ENCODE measurements at regions not wholly inside any gene's neighbourhood (a gene's known extent, or its start where the extent isn't known, plus 50 kb on each side); places are given as distances from the start of the nearest gene placed in this dataset.
"Not testable (repeated sequence)": the region's sequence is repeated elsewhere in the genome, so short reads cannot be mapped to it uniquely, and the experiment has no call there.

DNA sequence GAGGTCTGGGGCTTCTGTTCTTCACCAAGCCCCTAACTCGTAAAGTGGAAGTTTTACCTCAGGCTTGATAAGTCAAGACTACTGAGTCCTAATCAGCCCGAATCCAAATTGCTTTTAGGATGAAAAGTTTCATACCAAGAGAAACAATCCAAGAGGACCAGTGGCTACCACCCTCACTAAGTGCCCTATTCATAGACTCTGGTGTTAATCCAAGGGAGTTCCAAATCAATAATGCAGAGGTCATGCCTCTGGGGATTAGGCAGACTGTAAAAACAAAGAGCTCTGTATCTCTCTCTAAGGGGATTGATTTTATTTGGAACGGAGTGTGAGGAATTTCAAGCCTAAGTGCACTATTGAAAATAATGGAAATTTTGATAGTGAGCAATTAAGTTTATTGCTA, 76.3 kb upstream of the LMNTD1 start:
- no peak for DNase-seq
- Histone ChIP-seq H3K9me3 (no peaks in the 10 kb centered on the region), H3K27me3 (no peaks in the 10 kb centered on the region), H3K27ac (no peak overlapping the region), H3K4me1 (no peaks in the 10 kb centered on the region), H3K36me3 (no peaks in the 10 kb centered on the region), H3K4me3 (no peak overlapping the region)
- intact Hi-C loops (cut with DNase I): no loop called here
- 85 to 92% methylated on average over 3 of the region's 3 CpGs for WGBS, 2 donors
- TF ChIP-seq, protein P1, sequence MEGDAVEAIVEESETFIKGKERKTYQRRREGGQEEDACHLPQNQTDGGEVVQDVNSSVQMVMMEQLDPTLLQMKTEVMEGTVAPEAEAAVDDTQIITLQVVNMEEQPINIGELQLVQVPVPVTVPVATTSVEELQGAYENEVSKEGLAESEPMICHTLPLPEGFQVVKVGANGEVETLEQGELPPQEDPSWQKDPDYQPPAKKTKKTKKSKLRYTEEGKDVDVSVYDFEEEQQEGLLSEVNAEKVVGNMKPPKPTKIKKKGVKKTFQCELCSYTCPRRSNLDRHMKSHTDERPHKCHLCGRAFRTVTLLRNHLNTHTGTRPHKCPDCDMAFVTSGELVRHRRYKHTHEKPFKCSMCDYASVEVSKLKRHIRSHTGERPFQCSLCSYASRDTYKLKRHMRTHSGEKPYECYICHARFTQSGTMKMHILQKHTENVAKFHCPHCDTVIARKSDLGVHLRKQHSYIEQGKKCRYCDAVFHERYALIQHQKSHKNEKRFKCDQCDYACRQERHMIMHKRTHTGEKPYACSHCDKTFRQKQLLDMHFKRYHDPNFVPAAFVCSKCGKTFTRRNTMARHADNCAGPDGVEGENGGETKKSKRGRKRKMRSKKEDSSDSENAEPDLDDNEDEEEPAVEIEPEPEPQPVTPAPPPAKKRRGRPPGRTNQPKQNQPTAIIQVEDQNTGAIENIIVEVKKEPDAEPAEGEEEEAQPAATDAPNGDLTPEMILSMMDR (IDR thresholded peaks at IDR 0.05): no peak
- no peak for TF ChIP-seq POLR2A (IDR thresholded peaks at IDR 0.05)

DNA sequence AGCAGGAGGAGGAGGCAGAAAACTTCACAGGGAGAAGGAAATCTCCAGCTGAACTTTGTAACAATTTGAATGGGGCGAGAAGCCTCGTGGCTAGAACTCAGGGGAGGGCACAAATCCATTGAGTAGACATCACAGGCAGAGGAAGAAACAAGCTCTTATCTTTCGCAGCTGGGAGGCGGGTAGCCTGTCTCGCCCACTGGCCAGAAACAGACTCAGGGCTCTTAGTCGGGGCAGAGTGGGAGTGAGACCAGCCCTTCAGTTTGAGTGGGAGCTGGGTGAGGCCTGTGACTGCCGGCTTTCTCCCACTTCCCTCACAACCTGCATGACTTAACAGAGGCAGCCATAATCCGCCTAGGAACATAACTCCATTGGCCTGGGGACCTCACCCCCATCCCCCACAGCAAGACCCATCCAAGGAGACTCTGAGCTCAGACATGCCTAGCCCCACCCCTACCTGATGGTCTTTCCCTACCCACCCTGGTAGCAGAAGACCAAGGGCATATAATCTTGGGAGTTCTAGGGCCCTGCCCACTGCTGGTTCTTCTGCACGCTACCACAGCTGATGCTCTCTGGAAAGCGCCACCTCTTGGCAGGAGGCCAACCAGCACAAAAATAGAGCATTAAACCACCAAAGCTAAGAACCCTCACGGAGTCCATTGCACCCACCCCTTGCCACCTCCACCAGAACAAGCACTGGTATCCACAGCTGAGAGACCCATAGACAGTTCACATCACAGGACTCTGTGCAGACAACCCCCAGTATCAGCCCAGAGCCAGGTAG, 77.8 kb upstream of the LMNTD1 start:
- H3K4me1 ChIP-seq; H3K4me3 ChIP-seq; DNase-seq; H3K36me3 ChIP-seq; H3K27ac ChIP-seq; H3K9me3 ChIP-seq; intact Hi-C loops (cut with DNase I); H3K27me3 ChIP-seq: not testable (repeated sequence)
- WGBS, 2 donors: 60 to 100% methylated on average over 1 to 6 of the region's 11 CpGs

DNA sequence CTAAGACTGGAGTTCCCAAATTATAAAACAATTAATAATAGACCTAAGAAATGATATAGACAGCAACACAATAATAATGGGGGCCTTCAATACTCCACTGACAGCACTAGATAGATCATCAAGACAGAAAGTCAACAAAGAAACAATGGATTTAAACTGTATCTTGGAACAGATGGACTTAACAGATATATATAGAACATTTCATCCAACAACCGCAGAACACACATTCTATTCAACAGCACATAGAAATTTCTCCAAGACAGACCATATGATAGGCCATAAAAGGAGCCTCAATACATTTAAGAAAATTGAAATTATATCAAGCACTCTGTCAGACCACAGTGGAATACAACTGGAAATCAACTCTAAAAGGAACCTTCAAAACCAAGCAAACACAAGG, 80.1 kb upstream of the LMNTD1 start:
- H3K27ac ChIP-seq; DNase-seq; H3K27me3 ChIP-seq; H3K4me3 ChIP-seq; H3K9me3 ChIP-seq; H3K36me3 ChIP-seq; H3K4me1 ChIP-seq; intact Hi-C loops (cut with DNase I): not testable (repeated sequence)
- WGBS, 2 donors: 92 to 95% methylated on average over 1 of the region's 1 CpG

DNA sequence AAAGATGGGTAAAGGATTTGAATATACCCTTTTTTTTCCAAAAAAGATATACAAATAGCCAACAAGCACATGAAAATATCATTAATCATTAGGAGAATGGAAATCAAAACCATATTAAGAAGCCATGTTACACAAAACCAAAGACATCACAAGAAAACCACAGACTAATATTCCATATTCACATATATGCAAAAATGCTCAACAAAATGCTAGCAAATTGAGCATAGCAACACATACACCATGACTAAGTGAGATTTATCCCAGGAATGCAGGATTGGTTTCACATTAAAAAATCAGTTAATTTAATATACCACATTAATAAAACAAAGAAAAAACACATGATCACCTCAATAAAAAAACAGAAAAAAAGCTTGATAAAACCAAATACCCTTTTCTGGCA, 84.7 kb upstream of the LMNTD1 start:
- DNase-seq: no peak
- no peak for TF ChIP-seq POLR2A (IDR thresholded peaks at IDR 0.05)
- TF ChIP-seq, protein P1 (IDR thresholded peaks at IDR 0.05): no peak
- intact Hi-C loops (cut with DNase I): no loop called here
- no peaks in the 10 kb centered on the region for H3K36me3 ChIP-seq
- no peaks in the 10 kb centered on the region for H3K9me3 ChIP-seq
- no peak overlapping the region for H3K4me3 ChIP-seq
- no peaks in the 10 kb centered on the region for H3K27me3 ChIP-seq
- H3K27ac ChIP-seq: no peak overlapping the region
- no peaks in the 10 kb centered on the region for H3K4me1 ChIP-seq

DNA sequence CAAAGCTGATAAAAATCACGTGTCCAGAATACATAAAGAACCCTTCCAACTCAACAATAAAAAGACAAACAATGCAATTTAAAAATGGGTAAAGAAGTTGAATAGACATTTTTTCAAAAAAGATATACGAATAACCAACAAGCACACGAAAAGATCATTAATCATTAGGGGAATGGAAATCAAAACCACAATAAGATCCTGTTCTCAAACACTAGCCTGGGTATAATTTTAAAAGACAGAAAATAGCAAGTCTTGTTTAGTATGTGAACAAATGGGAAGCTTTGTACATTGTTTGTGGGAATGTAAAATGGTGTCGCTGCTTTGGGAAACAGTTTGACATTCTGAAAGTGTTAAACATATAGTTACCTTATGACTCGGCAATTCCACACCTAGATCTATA, 86.3 kb upstream of the LMNTD1 start:
- H3K27me3 ChIP-seq: no peaks in the 10 kb centered on the region
- no peak overlapping the region for H3K27ac ChIP-seq
- 49 to 58% methylated on average over 5 of the region's 5 CpGs for WGBS, 2 donors
- H3K4me1 ChIP-seq: no peaks in the 10 kb centered on the region
- no peaks in the 10 kb centered on the region for H3K9me3 ChIP-seq
- no peak overlapping the region for H3K4me3 ChIP-seq
- no peak for TF ChIP-seq POLR2A (IDR thresholded peaks at IDR 0.05)
- TF ChIP-seq, protein P1 (IDR thresholded peaks at IDR 0.05): no peak
- no peak for DNase-seq
- H3K36me3 ChIP-seq: no peaks in the 10 kb centered on the region
- intact Hi-C loops (cut with DNase I): no loop called here

DNA sequence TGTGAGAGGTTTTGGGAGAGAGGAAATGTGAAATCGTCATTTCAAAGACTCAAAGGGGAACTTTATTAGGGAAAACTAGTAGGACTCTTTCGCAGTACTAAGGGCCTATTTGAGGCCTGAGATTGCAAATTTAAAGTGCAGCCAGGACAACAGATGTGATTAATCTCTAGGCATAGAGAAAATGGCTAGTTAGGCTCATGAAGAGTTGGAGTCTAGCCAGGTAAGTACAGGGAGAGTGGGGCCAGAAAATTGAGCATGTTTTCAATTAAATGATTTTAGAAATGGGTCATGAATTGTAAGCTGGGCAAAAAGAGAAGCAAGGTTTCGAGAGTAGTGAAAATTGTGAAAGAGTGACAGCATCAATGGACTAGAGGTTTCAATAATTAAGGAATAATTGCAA, 91.9 kb upstream of the LMNTD1 start:
- peaks cover 0 to 10% (median 4%) of the 10 kb centered on the region in 3 donors for H3K4me1 ChIP-seq
- TF ChIP-seq POLR2A (IDR thresholded peaks at IDR 0.05): no peak
- TF ChIP-seq, protein P1 (IDR thresholded peaks at IDR 0.05): no peak
- no peak for DNase-seq
- intact Hi-C loops (cut with DNase I): no loop called here
- no peaks in the 10 kb centered on the region for H3K9me3 ChIP-seq
- no peaks in the 10 kb centered on the region for H3K36me3 ChIP-seq
- no peak overlapping the region for H3K4me3 ChIP-seq
- no peaks in the 10 kb centered on the region for H3K27me3 ChIP-seq
- 66 to 69% methylated on average over 3 of the region's 3 CpGs for WGBS, 2 donors
- H3K27ac ChIP-seq: no peak overlapping the region

All from esophagus squamous epithelium (tissue), 5 donors.